ACC112 (cell line): ENCODE measurements at regions not wholly inside any gene's neighbourhood (a gene's known extent, or its start where the extent isn't known, plus 50 kb on each side); places are given as distances from the start of the nearest gene placed in this dataset.

ENCODE experiments used
- H2AFZ ChIP-seq: fragments of 200-600 bp; sonication (generic); one replicate; pipeline ENCODE4 v1.6.0; 2017; ENCODE audit warnings: antibody characterized with exemption, low read length; ENCODE audit not compliant: unreplicated experiment
- H3K27ac ChIP-seq: fragments of 200-600 bp; sonication (generic); 2 replicates; pipeline ENCODE4 v1.5.1; 2014; ENCODE audit warnings: low read depth, mild to moderate bottlenecking, antibody characterized with exemption, low read length, moderate library complexity
- H3K27me3 ChIP-seq: fragments of 200-600 bp; sonication (generic); 2 replicates; pipeline ENCODE4 v1.6.1; 2014; ENCODE audit warnings: mild to moderate bottlenecking, antibody characterized with exemption, low read length, moderate library complexity, mixed read lengths; ENCODE audit not compliant: insufficient read depth
- H3K36me3 ChIP-seq: fragments of 200-600 bp; sonication (generic); 2 replicates; pipeline ENCODE4 v1.6.1; 2016; ENCODE audit warnings: mild to moderate bottlenecking, antibody characterized with exemption, low read length, moderate library complexity, mixed read lengths; ENCODE audit not compliant: insufficient read depth
- H3K4me1 ChIP-seq: fragments of 200-600 bp; sonication (generic); one replicate; pipeline ENCODE4 v1.6.1; 2016; ENCODE audit warnings: low read length, mixed read lengths; ENCODE audit not compliant: insufficient read depth, unreplicated experiment, control insufficient read depth
- H3K4me3 ChIP-seq: fragments of 200-600 bp; sonication (generic); 2 replicates; pipeline ENCODE4 v1.5.1; 2014; ENCODE audit warnings: mild to moderate bottlenecking, low read depth, low read length
- H3K79me2 ChIP-seq: fragments of 200-600 bp; sonication (generic); one replicate; pipeline ENCODE4 v1.6.0; 2016; ENCODE audit warnings: low read length; ENCODE audit not compliant: control insufficient read depth, unreplicated experiment, insufficient read depth

- no peak overlapping the region for H3K4me3 ChIP-seq
- no peak overlapping the region for H3K27ac ChIP-seq
- no peak overlapping the region for H2AFZ ChIP-seq
- H3K4me1 ChIP-seq = no peaks in the 10 kb centered on the region
- H3K36me3 ChIP-seq = no peaks in the 10 kb centered on the region
- no peaks in the 10 kb centered on the region for H3K79me2 ChIP-seq
- H3K27me3 ChIP-seq = no peaks in the 10 kb centered on the region
Observed at GRCh38 chr1:80056179-80056578, 1049.6 kb upstream of the ADGRL4 start.

- Histone ChIP-seq H3K27me3 (no peaks in the 10 kb centered on the region), H3K27ac (no peak overlapping the region), H3K36me3 (no peaks in the 10 kb centered on the region), H3K79me2 (no peaks in the 10 kb centered on the region), H3K4me1 (no peaks in the 10 kb centered on the region), H2AFZ (no peak overlapping the region), H3K4me3 (no peak overlapping the region)
Observed at GRCh38 chr1:80054129-80054528, 1047.6 kb upstream of the ADGRL4 start.

- Histone ChIP-seq H3K4me1 (no peaks in the 10 kb centered on the region), H3K4me3 (no peak overlapping the region), H2AFZ (no peak overlapping the region), H3K27me3 (no peaks in the 10 kb centered on the region), H3K36me3 (no peaks in the 10 kb centered on the region), H3K27ac (no peak overlapping the region), H3K79me2 (no peaks in the 10 kb centered on the region)
Observed at GRCh38 chr1:80053613-80054012, 1047.1 kb upstream of the ADGRL4 start.

- Histone ChIP-seq H3K79me2 (no peaks in the 10 kb centered on the region), H3K4me1 (no peaks in the 10 kb centered on the region), H3K36me3 (no peaks in the 10 kb centered on the region), H3K4me3 (no peak overlapping the region), H2AFZ (no peak overlapping the region), H3K27ac (no peak overlapping the region), H3K27me3 (no peaks in the 10 kb centered on the region)
Observed at GRCh38 chr1:80050523-80050922, 1044.0 kb upstream of the ADGRL4 start.

- Histone ChIP-seq H3K4me1 (no peaks in the 10 kb centered on the region), H2AFZ (no peak overlapping the region), H3K4me3 (no peak overlapping the region), H3K27ac (no peak overlapping the region), H3K27me3 (no peaks in the 10 kb centered on the region), H3K36me3 (no peaks in the 10 kb centered on the region), H3K79me2 (no peaks in the 10 kb centered on the region)
Observed at GRCh38 chr1:80050085-80050484, 1043.6 kb upstream of the ADGRL4 start.

GRCh38 chr1:80048716-80049115 lies 1042.2 kb upstream of the ADGRL4 start:
- H3K36me3 ChIP-seq = no peaks in the 10 kb centered on the region
- H3K79me2 ChIP-seq = no peaks in the 10 kb centered on the region
- no peak overlapping the region for H3K27ac ChIP-seq
- no peaks in the 10 kb centered on the region for H3K4me1 ChIP-seq
- no peak overlapping the region for H3K4me3 ChIP-seq
- no peak overlapping the region for H2AFZ ChIP-seq
- H3K27me3 ChIP-seq = no peaks in the 10 kb centered on the region

GRCh38 chr1:80047791-80048190 lies 1041.3 kb upstream of the ADGRL4 start:
- no peaks in the 10 kb centered on the region for H3K79me2 ChIP-seq
- no peak overlapping the region for H3K4me3 ChIP-seq
- no peak overlapping the region for H3K27ac ChIP-seq
- no peaks in the 10 kb centered on the region for H3K36me3 ChIP-seq
- H3K4me1 ChIP-seq = no peaks in the 10 kb centered on the region
- H2AFZ ChIP-seq = no peak overlapping the region
- H3K27me3 ChIP-seq = no peaks in the 10 kb centered on the region

GRCh38 chr1:80044662-80045061 lies 1038.1 kb upstream of the ADGRL4 start:
- Histone ChIP-seq H2AFZ (no peak overlapping the region), H3K4me3 (no peak overlapping the region)

GRCh38 chr1:80036690-80037432 lies 1030.3 kb upstream of the ADGRL4 start:
- no peak overlapping the region for H3K27ac ChIP-seq
- peak overlapping the region; percentile 85 for H2AFZ ChIP-seq
- H3K36me3 ChIP-seq = no peaks in the 10 kb centered on the region
- no peaks in the 10 kb centered on the region for H3K79me2 ChIP-seq
- H3K4me3 ChIP-seq = peak overlapping the region; percentile 64
- H3K27me3 ChIP-seq = no peaks in the 10 kb centered on the region
- peaks cover 6% of the 10 kb centered on the region for H3K4me1 ChIP-seq

More at GRCh38 chr1:80044662-80045061, 1038.1 kb upstream of the ADGRL4 start:
- H3K79me2 ChIP-seq = no peaks in the 10 kb centered on the region
- no peaks in the 10 kb centered on the region for H3K27me3 ChIP-seq
- no peaks in the 10 kb centered on the region for H3K36me3 ChIP-seq
- no peak overlapping the region for H3K27ac ChIP-seq
- no peaks in the 10 kb centered on the region for H3K4me1 ChIP-seq

- Histone ChIP-seq H3K27ac (no peak overlapping the region), H2AFZ (peak overlapping the region; percentile 62), H3K4me3 (no peak overlapping the region), H3K36me3 (no peaks in the 10 kb centered on the region), H3K4me1 (no peaks in the 10 kb centered on the region), H3K79me2 (no peaks in the 10 kb centered on the region), H3K27me3 (no peaks in the 10 kb centered on the region)
Observed at GRCh38 chr1:80023358-80023757, 1016.8 kb upstream of the ADGRL4 start.

- Histone ChIP-seq H3K4me1 (no peaks in the 10 kb centered on the region), H3K36me3 (no peaks in the 10 kb centered on the region), H3K27ac (no peak overlapping the region), H3K27me3 (no peaks in the 10 kb centered on the region), H2AFZ (peak overlapping the region; percentile 58), H3K4me3 (peak overlapping the region; percentile 21), H3K79me2 (no peaks in the 10 kb centered on the region)
Observed at GRCh38 chr1:80021891-80022290, 1015.4 kb upstream of the ADGRL4 start.
